CD4-positive, alpha-beta T cell treated with Interferon alpha-2 for 1 hour (primary cell): ENCODE measurements at regions not wholly inside any gene's neighbourhood (a gene's known extent, or its start where the extent isn't known, plus 50 kb on each side); places are given as distances from the start of the nearest gene placed in this dataset.

Experiments used
- DNase-seq, 2 donors: peaks; one replicate each; pipeline ENCODE4 v3.0.0-alpha.2; 2020 to 2022

DNA sequence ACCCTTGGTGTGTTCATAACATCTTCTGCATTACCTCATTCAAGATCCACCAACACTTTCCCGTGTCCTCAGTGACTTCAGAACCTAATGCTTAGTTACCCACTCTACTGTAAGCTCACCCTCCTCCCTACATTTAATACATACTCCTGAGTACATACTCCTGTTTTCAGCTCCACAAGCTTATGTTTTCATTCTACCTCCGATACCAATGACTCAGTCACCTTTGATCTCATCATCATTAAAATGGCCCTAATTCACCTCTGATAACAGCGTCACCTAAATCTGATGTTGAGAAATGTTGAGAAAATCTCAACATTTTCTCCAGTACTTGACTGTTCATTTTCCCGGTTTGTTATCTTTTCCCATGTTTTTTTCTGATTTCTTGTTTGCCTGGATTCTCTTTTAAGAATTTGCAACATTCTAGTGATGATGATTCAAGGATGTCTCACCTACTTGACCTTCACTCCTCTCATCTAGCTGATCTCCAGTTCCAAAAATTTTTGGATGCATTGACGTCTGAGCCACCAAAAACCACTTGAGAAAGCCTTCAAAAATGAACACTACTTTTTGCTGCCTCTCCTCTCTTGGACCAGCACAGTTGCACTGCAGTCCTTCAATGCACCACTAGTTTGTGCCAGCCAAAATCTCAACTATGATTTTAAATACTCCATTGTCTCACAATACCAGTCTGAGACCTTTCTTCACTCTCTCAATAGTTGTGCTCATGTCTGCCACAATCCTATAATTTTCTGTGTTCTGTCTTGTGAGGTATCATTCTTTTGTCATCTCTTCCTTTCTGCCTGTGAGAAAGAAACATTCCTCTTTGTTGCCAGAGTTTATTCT, 220.7 kb upstream of the SEMA6D start:
- DNase-seq = no peak

- no peak for DNase-seq
Observed at GRCh38 chr15:47500842-47501241, 216.5 kb upstream of the SEMA6D start.

DNA sequence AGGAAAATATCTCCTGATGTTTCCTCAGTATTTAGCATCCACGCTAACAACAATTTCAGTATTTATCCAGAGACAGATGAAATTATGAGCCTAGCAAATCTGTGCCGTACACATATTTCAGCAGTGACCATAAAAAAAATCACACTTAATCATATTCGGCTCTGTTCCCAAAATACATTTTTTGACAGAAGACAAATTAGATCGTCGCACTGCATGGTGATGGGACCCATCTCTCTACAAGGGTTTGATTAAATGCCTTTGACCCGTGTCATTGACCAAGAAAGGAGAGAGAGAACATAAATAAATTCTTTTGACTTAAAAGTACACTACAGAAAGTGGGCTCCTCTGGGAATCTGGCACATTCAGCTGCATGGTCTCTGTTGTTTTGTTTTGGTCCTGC, 215.3 kb upstream of the SEMA6D start:
- DNase-seq = no peak

GRCh38 chr15:47503876-47504275, 213.4 kb upstream of the SEMA6D start:
- DNase-seq = no peak

DNA sequence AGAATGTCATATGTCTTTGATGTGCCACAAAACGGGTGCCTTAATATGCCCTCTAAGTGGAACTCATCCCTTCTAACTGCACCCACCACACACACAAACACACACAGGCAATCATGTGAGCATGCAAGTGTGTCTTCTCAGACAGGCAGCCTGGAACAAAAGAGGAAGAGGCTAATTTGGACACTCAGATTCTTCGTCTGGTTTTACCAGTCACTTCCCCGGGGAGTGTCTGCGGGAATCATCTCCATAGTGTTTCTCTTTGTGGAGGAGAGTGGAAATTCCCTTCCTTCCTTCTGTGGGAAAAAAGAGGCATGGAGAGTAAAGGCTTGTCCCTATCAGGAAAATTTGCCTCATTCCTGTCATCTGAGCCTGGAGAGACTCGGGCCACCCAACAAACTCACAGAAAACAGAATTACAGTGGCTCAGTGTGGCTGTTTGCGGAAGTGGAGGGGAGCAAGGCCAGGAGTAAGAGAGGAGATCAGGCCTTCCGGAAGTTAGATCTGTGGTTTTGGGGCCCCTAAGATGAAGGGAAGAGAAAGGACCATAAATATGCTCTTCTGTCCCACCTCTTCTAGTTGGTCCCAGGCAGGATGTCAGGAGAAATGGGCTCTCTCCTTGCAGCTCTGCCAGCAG, 212.6 kb upstream of the SEMA6D start:
- no peak for DNase-seq

DNA sequence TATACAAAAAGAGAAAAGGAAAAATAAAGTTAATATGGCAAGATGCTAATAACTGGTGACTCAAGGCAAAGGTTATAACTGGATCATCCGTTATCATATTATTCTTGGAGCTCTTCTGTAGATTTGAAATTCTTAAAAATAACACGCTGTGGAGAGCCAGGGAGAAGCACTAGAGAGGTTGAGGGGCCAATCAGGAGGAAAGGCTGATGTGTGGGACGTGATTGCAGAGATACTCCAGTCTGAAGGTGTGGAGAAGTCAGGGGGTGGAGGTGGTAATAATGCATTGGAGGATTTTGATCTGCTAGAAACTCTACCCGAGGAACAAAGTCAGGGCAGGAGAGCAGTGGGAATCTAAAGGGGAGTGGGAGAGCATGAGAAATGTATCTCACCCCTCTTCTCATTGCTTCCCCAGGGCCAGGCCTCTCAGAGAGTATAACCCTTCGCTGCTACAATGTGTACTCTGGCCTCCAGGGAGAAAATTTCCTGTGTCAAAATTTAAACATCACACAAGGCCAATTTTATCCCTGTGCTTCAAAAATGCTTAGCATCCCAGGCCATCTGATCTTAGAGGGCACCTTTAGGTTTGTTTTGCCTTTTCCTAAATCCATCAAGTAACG, 211.5 kb upstream of the SEMA6D start:
- no peak for DNase-seq

DNA sequence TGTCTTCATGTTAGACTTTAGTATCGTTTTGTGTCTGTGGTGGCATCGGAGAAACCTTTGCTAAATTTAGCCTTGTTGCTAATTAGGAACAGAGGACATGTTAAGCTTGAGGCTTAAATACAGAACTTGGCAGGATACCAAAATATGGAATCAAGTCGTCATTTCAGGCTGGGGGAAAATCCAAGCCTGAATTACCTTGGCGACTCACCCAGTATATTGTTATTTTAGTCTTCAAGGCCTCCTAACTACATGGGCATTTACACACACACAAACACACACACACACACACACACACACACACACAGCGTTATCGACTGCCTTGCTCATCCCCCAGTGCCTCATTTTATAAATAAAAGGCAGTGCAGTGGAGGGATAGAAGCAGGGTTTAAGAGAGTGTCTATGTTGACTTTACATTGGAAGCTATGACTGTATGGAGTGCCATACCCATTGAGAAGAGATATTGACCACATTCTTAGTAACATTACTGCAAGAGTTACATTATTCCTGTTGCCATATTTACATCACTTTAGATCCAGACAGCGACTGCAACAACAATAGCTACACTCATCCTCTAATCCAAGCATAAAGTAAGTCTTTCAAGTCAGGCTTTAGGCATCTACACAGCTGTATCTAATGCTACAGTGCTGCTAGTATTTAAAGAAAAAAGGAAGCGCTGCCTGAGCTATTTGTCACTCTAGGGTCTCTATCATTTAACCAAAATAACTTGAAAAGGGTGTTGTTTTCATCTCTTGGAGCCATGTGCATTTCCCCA, 210.8 kb upstream of the SEMA6D start:
- DNase-seq = no peak

DNA sequence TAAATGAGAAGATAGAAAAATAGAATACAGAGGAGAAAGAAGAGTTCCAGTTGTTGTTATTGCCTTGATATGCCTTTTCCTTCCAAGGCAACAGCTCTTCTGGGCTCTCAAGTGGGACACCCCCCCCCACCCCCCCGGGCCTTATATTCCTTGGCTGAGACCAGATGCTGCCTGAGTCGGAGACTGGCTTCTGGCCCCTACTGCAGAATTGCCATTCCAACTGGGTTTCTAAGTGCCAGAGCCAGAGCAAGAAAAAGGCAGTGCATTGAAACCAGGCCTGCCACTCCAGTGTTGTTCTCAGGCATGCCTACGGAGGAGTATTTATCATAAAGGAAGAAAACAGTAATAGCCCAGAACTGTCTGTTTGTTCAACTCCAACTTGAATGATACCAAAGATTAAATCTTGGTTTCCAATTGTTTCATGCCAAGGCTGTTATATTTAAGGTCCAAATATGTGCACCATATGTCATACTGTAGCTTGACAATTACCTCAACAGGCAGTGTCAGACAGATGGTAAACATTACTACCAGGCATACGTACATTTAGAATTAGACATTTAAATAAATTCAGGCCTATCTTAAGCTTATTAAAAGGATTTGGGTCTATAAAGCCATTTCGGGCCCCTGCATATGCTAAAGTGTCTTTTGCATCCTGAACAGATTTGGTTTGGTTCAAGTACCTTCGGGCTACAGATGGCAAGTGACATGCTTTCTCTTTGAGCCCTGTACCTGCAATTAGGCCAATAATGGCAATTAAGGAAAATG, 209.9 kb upstream of the SEMA6D start:
- DNase-seq = no peak

DNA sequence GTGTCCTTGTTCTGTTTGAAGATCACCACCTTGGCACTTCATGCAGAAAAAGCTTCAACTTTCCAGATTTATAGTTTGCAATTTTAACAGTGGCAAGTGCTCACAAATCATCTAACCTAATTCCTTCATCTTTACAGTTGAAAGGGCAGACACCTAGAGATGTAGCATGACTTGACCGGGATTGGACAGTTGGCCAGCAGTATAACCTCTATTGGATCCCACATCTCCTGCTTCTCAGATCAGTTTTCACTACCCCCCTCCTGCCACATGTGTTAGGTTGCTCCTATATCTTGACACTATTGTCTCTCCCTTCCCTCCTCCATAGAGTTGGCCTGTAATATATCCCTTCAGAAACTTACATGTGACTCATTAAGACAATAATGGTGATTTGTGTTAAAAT, 206.0 kb upstream of the SEMA6D start:
- DNase-seq = no peak

GRCh38 chr15:47513471-47513870, 203.8 kb upstream of the SEMA6D start:
- no peak for DNase-seq

DNA sequence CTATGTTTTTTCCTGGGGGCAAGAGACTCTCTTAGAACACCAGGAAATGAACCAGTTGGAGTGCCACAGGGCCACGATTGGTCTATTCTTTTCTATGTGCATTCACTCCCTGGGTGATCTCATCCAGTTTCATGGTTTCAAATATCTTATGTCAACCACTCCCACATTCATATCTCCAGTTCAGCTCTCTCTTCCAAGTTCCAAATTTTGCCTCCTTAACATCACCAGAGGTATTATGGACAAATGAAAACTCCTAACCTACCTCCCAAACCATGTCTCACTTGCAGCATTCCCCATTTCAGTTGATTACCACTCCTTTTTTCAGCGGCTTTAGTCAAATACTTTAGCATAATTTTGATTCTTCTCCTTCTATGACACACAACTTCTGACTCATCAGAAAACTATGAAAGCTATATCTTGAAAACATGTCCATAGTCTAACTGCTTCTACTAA, 203.1 kb upstream of the SEMA6D start:
- no peak for DNase-seq

GRCh38 chr15:47516558-47516957, 200.7 kb upstream of the SEMA6D start:
- DNase-seq = no peak

- no peak for DNase-seq
Observed at GRCh38 chr15:47516972-47517371, 200.3 kb upstream of the SEMA6D start.

DNA sequence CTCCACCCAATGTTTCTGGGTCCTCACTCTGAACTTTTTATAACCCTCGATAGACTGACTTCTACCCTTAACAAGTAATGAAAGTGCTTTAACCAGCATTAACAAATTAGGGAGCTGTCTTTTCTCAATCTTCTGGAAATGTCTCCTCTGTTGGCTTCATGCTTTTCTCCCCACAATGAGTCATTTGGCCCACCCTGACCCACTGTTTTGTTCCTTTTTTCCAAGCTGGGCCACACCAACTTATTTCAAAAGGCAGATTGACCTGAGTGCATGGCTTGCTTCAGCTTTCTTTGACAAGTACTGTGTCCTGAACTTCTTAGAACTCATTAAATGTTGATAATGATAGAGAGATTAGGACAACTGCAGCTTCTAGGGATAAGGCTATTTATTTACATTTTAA, 199.6 kb upstream of the SEMA6D start:
- no peak for DNase-seq

- no peak for DNase-seq
Observed at GRCh38 chr15:47523681-47524475, 193.4 kb upstream of the SEMA6D start.

- no peak for DNase-seq
Observed at GRCh38 chr15:47529241-47529640, 188.1 kb upstream of the SEMA6D start.

GRCh38 chr15:47534673-47535072, 182.6 kb upstream of the SEMA6D start:
- no peak for DNase-seq

DNA sequence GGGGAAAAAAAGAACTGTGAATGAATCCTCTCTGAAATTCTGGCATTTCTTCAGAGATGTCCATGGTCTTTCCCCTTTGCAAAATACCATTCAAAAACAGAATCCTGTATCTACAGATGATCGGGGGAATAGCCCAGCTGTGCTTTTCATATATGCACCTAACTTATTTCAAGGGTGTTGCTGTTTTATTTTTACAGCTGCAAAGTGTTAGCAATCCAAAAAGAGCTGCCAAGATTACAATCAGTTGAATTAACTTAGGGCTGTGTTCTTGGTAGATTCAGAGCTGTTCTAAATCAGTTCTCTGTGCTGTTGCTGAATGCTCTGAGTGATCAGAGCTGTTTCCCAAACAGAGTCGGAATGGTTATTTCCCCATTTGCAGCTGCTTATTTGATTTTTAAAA, 175.7 kb upstream of the SEMA6D start:
- no peak for DNase-seq

GRCh38 chr15:47542312-47542989, 174.9 kb upstream of the SEMA6D start:
- DNase-seq = no peak

DNA sequence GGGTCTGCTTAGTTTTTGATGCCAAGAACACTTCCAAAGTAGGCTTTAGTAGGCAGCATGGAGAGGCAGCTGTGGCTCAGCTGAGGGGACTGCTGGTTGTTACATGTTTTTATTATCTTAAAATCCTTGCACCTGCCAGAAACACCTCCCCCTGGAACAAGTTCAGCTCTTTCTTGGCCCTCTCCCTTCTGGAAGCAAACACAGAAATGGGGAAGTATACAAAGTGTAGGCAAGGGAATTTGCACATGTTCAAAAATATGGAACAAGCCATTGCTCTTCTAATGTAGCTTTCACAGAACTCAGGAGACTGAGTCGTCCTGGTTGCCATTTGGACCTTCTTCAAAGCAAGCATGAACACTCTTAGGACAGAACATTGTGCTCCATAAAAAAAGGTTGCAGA, 169.1 kb upstream of the SEMA6D start:
- no peak for DNase-seq

GRCh38 chr15:47548986-47549385, 168.3 kb upstream of the SEMA6D start:
- DNase-seq = no peak
